Activated T-helper 17 cell treated with anti-CD3 and anti-CD28 coated beads, Interleukin-2, amount 50 U/mL, for 72 hours (primary cell): ENCODE measurements at regions not wholly inside any gene's neighbourhood (a gene's known extent, or its start where the extent isn't known, plus 50 kb on each side); places are given as distances from the start of the nearest gene placed in this dataset.

Source experiments
- ATAC-seq: fragments of 150-1000 bp; cut with Tn5 transposase; replicated peaks from 2 replicates; pipeline ENCODE4 v1.10.0; 2021; ENCODE audit warnings: mild to moderate bottlenecking, moderate library complexity
- H3K27ac Mint-ChIP-seq: one replicate; pipeline ENCODE4 v1.8.0; 2022; ENCODE audit warnings: mixed read lengths
- H3K27me3 Mint-ChIP-seq: one replicate; pipeline ENCODE4 v1.8.0; 2022; ENCODE audit warnings: mixed read lengths
- H3K36me3 Mint-ChIP-seq: one replicate; pipeline ENCODE4 v1.8.0; 2022; ENCODE audit warnings: low read depth, mild to moderate bottlenecking, mixed read lengths
- H3K4me1 Mint-ChIP-seq: one replicate; pipeline ENCODE4 v1.8.0; 2022; ENCODE audit warnings: mixed read lengths
- H3K4me3 Mint-ChIP-seq: one replicate; pipeline ENCODE4 v1.8.0; 2022; ENCODE audit warnings: mild to moderate bottlenecking, mixed read lengths
- H3K9me3 Mint-ChIP-seq: one replicate; pipeline ENCODE4 v1.8.0; 2022; ENCODE audit warnings: mixed read lengths

- no peak for ATAC-seq
Measured at GRCh38 chr6:167496707-167497106, 171.8 kb downstream of the TTLL2 start.

GRCh38 chr6:167497428-167498056 lies 172.7 kb downstream of the TTLL2 start:
- H3K9me3 Mint-ChIP-seq: no peaks in the 10 kb centered on the region
- H3K27me3 Mint-ChIP-seq: peaks cover 18% of the 10 kb centered on the region
- no peak for ATAC-seq
- H3K36me3 Mint-ChIP-seq: no peaks in the 10 kb centered on the region
- H3K4me3 Mint-ChIP-seq: no peak overlapping the region
- no peaks in the 10 kb centered on the region for H3K4me1 Mint-ChIP-seq
- H3K27ac Mint-ChIP-seq: no peak overlapping the region

More at GRCh38 chr6:167496707-167497106, 171.8 kb downstream of the TTLL2 start:
- Mint-ChIP-seq H3K4me3 (no peak overlapping the region), H3K4me1 (no peaks in the 10 kb centered on the region), H3K9me3 (no peaks in the 10 kb centered on the region), H3K27me3 (peaks cover 18% of the 10 kb centered on the region), H3K27ac (no peak overlapping the region), H3K36me3 (no peaks in the 10 kb centered on the region)

DNA sequence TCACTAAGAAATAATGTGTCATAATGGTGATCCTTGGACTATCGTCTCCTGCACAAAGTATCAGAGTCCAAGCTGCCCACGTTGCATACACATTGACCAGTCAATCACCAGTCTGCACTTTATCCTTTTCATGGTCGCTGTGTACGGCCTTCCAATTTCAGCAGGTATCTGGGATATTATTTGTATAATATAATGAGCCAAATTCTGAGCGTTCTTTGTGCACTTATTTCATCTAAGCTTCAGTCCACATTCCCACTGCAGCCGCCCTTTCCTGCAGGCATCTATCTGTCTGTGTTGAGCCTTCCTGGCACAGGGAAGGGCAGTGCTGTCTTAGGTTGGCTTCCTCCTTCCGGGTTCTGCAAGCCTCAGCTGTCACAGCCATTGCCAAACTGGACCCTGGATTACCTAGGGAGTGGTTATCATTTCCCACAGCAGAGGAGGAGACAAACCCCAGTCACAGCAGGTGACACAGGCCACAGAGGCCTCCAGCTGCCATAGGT lies 174.3 kb downstream of the TTLL2 start:
- ATAC-seq: no peak
- Mint-ChIP-seq H3K27me3 (peaks cover 16% of the 10 kb centered on the region), H3K9me3 (no peaks in the 10 kb centered on the region), H3K4me1 (no peaks in the 10 kb centered on the region), H3K4me3 (no peak overlapping the region), H3K36me3 (no peaks in the 10 kb centered on the region), H3K27ac (no peak overlapping the region)

DNA sequence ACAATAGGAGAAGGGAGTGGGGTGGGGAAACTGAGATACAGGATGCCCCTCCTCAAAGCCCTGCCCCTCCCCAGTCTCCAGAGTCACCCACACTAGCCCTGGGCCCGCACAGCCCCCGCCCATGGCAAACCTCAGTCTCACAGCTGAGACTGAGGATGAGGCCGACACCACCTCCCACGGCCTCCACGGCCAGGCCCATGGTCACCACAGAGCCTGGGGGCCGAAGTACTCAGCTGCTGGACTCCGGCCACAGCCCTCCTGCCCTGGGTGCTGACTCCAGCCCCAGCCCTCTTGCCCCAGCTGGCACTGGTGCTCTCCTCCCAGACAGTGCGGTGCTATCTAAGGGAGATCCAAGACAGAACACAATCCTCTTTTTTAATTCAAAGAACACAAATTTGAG lies 176.1 kb downstream of the TTLL2 start:
- no peak overlapping the region for H3K27ac Mint-ChIP-seq

DNA sequence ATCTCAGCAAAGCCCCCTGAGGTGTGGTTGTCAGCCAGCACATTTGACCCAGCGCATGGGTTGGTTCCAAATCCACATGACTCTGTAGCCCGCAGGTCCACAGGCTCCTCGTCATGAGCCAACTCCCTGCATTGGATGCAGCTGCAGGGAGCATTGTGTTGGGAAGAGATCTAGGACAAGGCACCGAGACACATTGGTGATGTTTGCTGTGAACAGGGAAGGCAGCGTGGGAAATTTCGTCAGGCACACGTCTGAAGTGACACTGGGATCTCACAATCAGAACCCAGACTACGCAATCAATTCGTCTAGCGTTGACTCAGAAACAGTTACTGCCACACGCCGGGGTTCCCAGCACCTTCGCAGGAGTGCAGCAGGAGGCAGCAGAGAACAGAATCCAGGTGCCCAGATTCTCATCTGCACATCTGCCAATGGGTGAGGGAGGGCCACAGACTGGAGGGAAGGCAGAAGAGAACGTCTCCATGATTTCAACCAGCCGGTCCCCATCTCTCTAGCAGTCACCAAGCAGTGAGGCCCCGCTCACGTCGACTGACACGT lies 177.0 kb downstream of the TTLL2 start:
- Mint-ChIP-seq H3K27ac (no peak overlapping the region), H3K4me3 (no peak overlapping the region), H3K4me1 (no peaks in the 10 kb centered on the region), H3K36me3 (no peaks in the 10 kb centered on the region), H3K9me3 (no peaks in the 10 kb centered on the region), H3K27me3 (peaks cover 4% of the 10 kb centered on the region)
- no peak for ATAC-seq

More for the DNA sequence above, 176.1 kb downstream of the TTLL2 start:
- Mint-ChIP-seq H3K27me3 (peaks cover 9% of the 10 kb centered on the region), H3K36me3 (no peaks in the 10 kb centered on the region), H3K9me3 (no peaks in the 10 kb centered on the region), H3K4me1 (no peaks in the 10 kb centered on the region), H3K4me3 (no peak overlapping the region)
- no peak for ATAC-seq

DNA sequence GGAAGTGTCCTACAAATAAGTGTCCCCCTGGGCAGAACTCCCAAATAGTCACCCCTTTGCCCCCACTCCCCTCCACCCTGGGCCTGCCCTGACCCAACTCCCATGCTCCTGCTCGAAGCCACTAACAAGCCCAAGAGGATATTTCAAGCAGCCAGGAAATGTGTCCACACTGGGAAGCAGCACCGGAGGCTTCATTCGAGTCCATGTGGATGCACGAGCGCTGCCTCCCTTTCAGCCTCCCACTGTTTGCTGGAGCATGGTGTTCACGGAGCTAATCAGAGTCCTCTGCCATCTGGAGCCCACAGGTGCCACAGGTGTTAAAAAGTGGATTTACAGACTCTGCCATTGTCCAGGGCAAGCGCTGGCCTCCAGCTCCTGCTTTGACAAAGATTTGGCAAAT lies 177.6 kb downstream of the TTLL2 start:
- Mint-ChIP-seq H3K9me3 (no peaks in the 10 kb centered on the region), H3K4me1 (no peaks in the 10 kb centered on the region), H3K27ac (no peak overlapping the region), H3K4me3 (no peak overlapping the region), H3K36me3 (no peaks in the 10 kb centered on the region), H3K27me3 (peaks cover 4% of the 10 kb centered on the region)
- ATAC-seq: no peak

DNA sequence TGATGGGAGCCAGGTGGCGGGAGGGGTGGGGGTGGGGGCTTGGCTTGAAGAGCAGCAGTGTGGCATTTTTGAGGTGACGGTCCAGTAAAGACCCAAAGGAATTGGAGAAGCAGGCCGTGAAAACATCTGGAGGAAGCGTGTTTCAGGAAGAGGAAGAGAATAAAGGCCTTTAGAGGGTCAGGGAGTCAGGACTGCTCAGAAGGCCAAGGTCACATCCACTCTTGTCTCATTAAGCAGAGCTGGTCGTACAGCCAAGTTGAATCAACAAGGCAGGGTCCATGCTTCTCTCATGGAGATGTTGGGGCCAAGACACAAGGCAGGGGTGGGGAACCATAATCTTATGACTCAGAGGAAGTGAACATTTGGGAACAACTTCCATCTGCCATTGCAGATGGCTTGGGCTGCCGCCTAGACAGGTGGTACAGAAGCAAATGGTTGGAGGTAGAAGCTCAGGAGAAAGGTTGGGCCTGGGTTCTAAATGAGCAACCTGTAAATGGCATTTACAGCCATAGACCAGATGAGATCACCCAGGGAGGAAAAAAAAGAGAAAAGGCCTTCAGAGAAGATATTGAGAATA lies 179.6 kb downstream of the TTLL2 start:
- Mint-ChIP-seq H3K36me3 (no peaks in the 10 kb centered on the region), H3K4me3 (no peak overlapping the region), H3K27me3 (peaks cover 3% of the 10 kb centered on the region), H3K9me3 (no peaks in the 10 kb centered on the region), H3K27ac (no peak overlapping the region), H3K4me1 (no peaks in the 10 kb centered on the region)
- no peak for ATAC-seq

DNA sequence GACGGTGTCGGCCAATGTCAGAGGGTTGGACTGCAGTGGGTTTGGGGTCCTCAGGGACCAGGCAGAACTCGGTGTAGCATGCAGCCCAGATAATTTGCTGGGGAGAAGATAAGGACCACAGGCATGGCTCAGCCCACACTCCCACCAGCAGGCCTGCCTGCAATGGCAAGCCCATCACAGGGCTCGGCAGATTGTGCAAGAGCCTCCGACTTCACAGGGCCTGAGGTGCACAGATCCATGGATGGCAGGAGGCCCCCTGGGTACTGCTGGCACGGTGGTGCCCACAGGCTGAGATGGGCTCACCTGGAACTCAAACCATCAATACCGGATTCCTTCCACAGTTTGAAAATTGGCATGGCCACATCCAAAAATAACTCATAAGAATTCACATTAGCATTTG lies 180.3 kb downstream of the TTLL2 start:
- no peak overlapping the region for H3K27ac Mint-ChIP-seq
- peaks cover 3% of the 10 kb centered on the region for H3K27me3 Mint-ChIP-seq
- H3K4me3 Mint-ChIP-seq: no peak overlapping the region
- no peaks in the 10 kb centered on the region for H3K36me3 Mint-ChIP-seq
- no peak for ATAC-seq
- no peaks in the 10 kb centered on the region for H3K9me3 Mint-ChIP-seq
- H3K4me1 Mint-ChIP-seq: no peaks in the 10 kb centered on the region

DNA sequence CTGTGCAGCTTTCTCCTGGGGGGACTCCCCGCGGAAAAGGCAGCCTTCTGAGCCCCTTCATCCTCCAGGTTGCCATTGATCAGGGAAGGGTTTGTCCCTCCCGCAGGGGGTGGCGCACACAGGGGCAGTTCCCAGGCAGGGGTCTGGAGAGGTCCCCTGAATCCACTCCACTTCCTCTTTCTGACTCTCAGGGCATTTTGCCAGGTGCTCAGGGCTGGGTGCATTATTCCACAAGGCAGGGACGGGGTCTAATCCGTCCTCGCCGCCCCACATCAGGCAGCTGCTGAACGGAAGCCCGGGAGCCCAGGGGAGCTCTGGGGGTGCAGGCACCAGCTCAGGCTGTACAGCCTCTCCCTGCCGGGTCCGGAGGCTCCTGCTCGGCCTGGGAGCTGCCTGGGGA lies 180.9 kb downstream of the TTLL2 start:
- Mint-ChIP-seq H3K4me1 (no peaks in the 10 kb centered on the region), H3K27me3 (peaks cover 3% of the 10 kb centered on the region), H3K36me3 (no peaks in the 10 kb centered on the region), H3K9me3 (no peaks in the 10 kb centered on the region), H3K4me3 (no peak overlapping the region), H3K27ac (no peak overlapping the region)
- ATAC-seq: no peak

DNA sequence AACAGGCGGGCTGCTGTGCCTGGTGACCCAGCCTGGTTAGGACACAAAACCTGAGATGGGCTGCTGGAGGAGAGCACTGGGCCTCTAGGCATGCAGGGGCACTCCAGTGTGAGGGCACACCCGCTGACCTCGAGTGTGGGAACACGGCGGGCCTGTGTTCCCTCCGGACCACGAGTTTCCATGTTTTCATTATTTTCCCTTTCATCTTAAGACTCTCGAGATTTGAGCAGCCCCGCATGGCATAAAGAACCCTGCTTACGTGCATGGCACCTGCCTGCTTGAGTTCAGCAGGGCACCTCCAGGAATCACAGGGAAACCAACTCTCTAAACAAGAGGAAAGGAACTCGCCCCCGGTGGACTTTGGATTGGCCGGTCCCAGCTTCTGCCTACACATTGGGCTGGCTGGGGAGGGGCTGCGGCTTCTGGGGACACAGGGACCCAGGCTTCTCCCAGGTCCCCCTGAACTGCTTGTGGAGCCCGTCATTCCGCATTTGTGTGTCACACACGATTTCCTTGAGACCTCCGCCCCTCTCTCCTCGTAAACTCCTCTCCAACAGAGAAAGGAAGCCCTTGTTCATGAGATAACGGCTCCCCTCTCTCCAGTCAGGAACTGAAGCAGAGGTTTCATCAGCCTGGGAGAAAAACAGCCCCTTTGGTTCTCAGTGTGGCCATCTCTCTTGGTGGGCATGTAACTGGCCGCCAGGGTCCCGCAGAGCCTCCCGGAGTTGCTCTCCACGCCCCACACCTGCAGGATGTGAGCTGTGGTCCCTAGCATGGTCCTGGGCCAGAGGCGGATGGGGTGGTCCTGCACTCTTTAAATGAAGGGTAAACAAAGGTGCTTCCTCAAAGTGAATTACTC lies 181.8 kb downstream of the TTLL2 start:
- Mint-ChIP-seq H3K36me3 (no peaks in the 10 kb centered on the region), H3K4me3 (no peak overlapping the region), H3K9me3 (no peaks in the 10 kb centered on the region), H3K27me3 (peaks cover 3% of the 10 kb centered on the region), H3K4me1 (no peaks in the 10 kb centered on the region), H3K27ac (no peak overlapping the region)
- ATAC-seq: no peak

GRCh38 chr6:167507376-167507945 lies 182.6 kb downstream of the TTLL2 start:
- Mint-ChIP-seq H3K36me3 (no peaks in the 10 kb centered on the region), H3K4me1 (no peaks in the 10 kb centered on the region), H3K27me3 (peaks cover 8% of the 10 kb centered on the region), H3K4me3 (no peak overlapping the region), H3K27ac (no peak overlapping the region), H3K9me3 (no peaks in the 10 kb centered on the region)
- no peak for ATAC-seq

- ATAC-seq: no peak
- Mint-ChIP-seq H3K27ac (no peak overlapping the region), H3K4me3 (no peak overlapping the region), H3K9me3 (no peaks in the 10 kb centered on the region), H3K27me3 (peaks cover 17% of the 10 kb centered on the region), H3K4me1 (no peaks in the 10 kb centered on the region), H3K36me3 (no peaks in the 10 kb centered on the region)
Measured at GRCh38 chr6:167508919-167509852, 184.3 kb downstream of the TTLL2 start.

DNA sequence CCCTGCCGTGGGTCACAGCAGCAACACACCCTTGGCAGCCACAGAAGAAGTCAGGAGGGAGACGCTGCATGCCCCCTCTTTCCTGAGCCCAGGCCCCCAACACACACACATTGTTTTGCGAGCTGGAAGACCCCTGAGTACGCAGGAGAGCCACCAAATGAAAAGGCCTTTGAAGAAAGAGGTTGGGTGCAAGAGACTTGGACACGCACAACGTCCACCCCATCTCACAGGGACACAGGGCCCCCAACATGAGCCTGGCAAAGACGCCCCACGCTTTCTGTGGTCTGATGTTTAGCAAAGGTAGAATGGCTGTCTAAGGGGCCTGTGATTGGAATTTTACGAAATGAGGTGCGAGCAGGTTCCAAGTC lies 185.0 kb downstream of the TTLL2 start:
- Mint-ChIP-seq H3K27me3 (peaks cover 17% of the 10 kb centered on the region), H3K36me3 (no peaks in the 10 kb centered on the region), H3K9me3 (no peaks in the 10 kb centered on the region), H3K4me3 (no peak overlapping the region), H3K4me1 (no peaks in the 10 kb centered on the region), H3K27ac (no peak overlapping the region)
- no peak for ATAC-seq

DNA sequence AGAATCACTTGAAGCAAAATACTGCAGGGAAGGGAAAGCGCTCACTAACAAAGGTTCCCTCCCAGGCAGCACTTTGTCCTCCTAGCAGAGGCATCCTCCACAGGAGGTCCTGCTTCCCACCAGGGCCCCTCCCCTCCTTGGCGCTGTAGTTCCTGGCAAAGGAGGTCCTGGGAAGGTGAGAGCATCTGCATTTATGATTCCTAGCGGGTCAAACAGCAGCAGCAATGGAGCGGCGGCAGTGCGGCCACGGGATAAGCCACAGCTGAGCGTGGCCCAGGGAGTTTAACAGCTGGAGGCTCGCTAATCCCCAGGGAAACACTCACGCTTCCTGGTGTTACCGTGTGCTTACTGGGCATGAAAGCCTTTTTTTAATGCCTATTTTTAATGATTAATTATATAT lies 185.8 kb downstream of the TTLL2 start:
- ATAC-seq: no peak
- Mint-ChIP-seq H3K4me1 (no peaks in the 10 kb centered on the region), H3K36me3 (no peaks in the 10 kb centered on the region), H3K4me3 (no peak overlapping the region), H3K27ac (no peak overlapping the region), H3K27me3 (peaks cover 17% of the 10 kb centered on the region), H3K9me3 (no peaks in the 10 kb centered on the region)
